NB4 (cell line): ENCODE measurements at regions not wholly inside any gene's neighbourhood (a gene's known extent, or its start where the extent isn't known, plus 50 kb on each side); places are given as distances from the start of the nearest gene placed in this dataset.

Source experiments
- MAX ChIP-seq: IDR thresholded peaks from 2 replicates; pipeline ENCODE4 v1.6.1; 2011; ENCODE audit warnings: low read depth, low read length
- MYC ChIP-seq: IDR thresholded peaks from 2 replicates; pipeline ENCODE4 v1.6.1; 2011; ENCODE audit warnings: low read depth, low read length
- POLR2A ChIP-seq: IDR thresholded peaks from 2 replicates; pipeline ENCODE4 v1.6.1; 2011; ENCODE audit warnings: mild to moderate bottlenecking; ENCODE audit not compliant: insufficient read length; ENCODE audit errors: extremely low read depth
- TF ChIP-seq, protein P1 (sequence below): IDR thresholded peaks from one replicate; pipeline ENCODE4 v1.5.1; 2012; ENCODE audit warnings: low read depth, low read length

DNA sequence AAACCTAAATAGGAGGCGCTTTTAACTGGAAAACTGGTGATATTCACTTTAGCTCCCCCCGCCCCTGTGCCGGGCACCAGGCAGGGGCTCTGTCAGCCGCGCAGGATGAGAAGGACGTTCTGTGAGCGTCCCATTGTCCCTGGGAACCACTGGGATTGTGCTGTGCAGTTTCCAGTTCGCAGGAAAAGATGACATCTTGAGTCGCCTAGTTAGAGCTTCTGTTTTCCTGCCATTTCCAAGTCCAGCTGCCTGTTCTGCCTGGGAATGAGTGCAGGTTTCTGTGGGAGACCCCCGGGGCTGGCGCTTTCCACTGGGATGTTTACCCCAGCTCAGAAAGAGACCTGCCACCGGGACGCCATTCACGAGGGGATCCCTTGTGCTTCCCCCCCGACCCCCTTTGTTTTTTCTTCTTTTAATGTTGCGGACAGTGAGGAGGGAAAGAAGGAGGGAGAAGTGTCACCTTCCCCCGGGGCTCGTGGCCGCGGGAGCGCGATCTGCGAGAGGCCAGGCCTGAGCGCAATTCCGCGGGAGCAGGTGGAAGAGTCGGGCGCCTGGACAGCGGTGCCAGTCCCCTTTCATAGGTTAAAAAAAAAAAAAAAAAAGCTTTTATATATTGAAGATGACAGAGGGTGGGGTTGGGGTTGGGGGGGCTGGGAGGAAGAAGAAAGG, 121.5 kb downstream of the RMI1 start:
- TF ChIP-seq, protein P1, sequence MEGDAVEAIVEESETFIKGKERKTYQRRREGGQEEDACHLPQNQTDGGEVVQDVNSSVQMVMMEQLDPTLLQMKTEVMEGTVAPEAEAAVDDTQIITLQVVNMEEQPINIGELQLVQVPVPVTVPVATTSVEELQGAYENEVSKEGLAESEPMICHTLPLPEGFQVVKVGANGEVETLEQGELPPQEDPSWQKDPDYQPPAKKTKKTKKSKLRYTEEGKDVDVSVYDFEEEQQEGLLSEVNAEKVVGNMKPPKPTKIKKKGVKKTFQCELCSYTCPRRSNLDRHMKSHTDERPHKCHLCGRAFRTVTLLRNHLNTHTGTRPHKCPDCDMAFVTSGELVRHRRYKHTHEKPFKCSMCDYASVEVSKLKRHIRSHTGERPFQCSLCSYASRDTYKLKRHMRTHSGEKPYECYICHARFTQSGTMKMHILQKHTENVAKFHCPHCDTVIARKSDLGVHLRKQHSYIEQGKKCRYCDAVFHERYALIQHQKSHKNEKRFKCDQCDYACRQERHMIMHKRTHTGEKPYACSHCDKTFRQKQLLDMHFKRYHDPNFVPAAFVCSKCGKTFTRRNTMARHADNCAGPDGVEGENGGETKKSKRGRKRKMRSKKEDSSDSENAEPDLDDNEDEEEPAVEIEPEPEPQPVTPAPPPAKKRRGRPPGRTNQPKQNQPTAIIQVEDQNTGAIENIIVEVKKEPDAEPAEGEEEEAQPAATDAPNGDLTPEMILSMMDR: no peak
- TF ChIP-seq MAX (no peak), POLR2A (no peak), MYC (no peak)
